ENCODE measurements at regions not wholly inside any gene's neighbourhood (a gene's known extent, or its start where the extent isn't known, plus 50 kb on each side); places are given as distances from the start of the nearest gene placed in this dataset.
A peak's percentile ranks its signal among the peaks of the same experiment; 100 is the strongest.

DNA sequence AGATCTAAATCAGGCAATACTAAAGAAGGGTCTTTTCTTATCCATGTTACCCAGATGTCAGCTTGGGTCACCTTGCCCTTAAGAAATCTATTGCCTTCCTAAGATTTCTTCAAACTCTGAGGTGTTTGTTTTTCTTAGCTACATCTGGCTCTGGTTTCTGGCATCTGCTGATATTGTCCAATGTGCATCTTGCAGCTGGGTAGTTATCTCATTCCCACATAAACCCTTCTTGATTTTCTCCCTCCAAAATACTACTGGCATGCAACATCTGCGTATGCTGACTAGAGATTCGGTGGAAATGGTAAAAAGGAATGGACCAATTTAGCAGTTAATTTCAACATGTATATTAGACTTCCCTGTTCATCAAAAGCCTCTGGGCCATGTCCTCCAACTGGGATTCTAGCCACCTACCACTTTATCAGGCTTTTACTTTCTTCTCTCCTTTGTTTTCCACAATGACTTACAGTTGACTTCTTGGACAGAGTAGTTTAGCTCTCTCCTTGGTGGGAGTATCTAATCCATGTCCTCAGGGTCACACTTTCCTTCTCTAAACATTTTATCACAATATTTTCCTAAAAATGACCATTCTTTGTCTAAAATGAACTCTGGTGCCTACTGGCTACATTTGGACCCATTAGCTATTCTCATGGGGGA lies 324.8 kb upstream of the FAR2 start:
- no peak overlapping the region for H3K9ac ChIP-seq (ENCODE audit: low read length)
- no peaks in the 10 kb centered on the region for H3K9me3 ChIP-seq (ENCODE audit: control insufficient read depth, insufficient read depth, low read depth, low read length)
- no peaks in the 10 kb centered on the region for H3K27me3 ChIP-seq (ENCODE audit: control insufficient read depth, insufficient read depth, low read length)
- H3K4me3 ChIP-seq (ENCODE audit: low read depth, low read length): no peak overlapping the region
- H3K36me3 ChIP-seq (ENCODE audit: control insufficient read depth, insufficient read depth, low read length): no peaks in the 10 kb centered on the region
- H3K4me1 ChIP-seq (ENCODE audit: control insufficient read depth, insufficient read depth, low read length): no peaks in the 10 kb centered on the region
- H3K27ac ChIP-seq (ENCODE audit: low read depth, low read length): no peak overlapping the region

DNA sequence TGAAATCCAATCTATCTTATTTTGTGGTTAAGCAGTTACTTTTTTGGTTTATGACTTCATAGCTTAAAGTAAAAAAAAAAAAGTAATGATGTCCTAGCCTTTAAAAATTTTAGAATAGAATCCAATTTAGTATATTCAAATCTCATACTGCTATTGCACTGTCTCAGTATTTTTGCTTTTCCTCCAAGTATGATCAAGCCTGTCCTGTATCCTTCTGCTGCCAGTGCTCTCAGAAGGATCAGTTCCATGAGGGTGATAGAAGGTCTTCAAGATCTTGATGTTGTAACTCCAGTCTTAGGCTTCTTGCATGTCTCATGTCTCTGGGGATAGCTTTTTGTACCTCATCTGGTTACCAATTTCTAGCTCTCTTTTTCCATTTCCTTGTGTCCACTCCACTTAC lies 324.2 kb upstream of the FAR2 start:
- peaks cover 1% of the 10 kb centered on the region; the same call in 1 of the 2 replicates for H3K9me3 ChIP-seq (ENCODE audit: control insufficient read depth, insufficient read depth, low read depth, low read length)
- no peak overlapping the region for H3K27ac ChIP-seq (ENCODE audit: low read depth, low read length)
- H3K9ac ChIP-seq (ENCODE audit: low read length): no peak overlapping the region
- H3K36me3 ChIP-seq (ENCODE audit: control insufficient read depth, insufficient read depth, low read length): no peaks in the 10 kb centered on the region
- no peak overlapping the region for H3K4me3 ChIP-seq (ENCODE audit: low read depth, low read length)
- peaks cover under 1% of the 10 kb centered on the region; the same call in 1 of the 2 replicates for H3K4me1 ChIP-seq (ENCODE audit: control insufficient read depth, insufficient read depth, low read length)
- no peaks in the 10 kb centered on the region for H3K27me3 ChIP-seq (ENCODE audit: control insufficient read depth, insufficient read depth, low read length)

DNA sequence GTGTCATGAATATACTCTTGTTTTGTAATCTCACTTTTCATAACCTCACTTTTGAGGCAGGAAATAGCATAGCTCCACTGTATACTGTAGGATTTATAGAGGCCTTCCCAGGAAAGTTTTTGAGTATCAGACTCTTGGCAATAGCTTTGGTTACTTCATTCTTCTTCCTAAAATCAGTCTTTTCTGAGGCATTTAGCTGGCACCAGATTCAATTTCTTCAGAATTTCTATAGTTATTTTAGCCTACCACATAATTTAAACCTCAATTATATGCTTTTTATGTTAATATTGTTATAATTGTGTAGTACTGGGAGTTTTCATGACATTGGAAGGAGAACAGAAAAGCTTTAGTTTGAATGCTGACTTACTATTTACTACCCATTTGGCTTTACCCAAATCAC lies 322.3 kb upstream of the FAR2 start:
- Histone ChIP-seq H3K27ac (ENCODE audit: low read depth, low read length) (no peak overlapping the region), H3K9ac (ENCODE audit: low read length) (no peak overlapping the region), H3K9me3 (ENCODE audit: control insufficient read depth, insufficient read depth, low read depth, low read length) (peaks cover 7% of the 10 kb centered on the region; the same call in 1 of the 2 replicates), H3K27me3 (ENCODE audit: control insufficient read depth, insufficient read depth, low read length) (no peaks in the 10 kb centered on the region), H3K36me3 (ENCODE audit: control insufficient read depth, insufficient read depth, low read length) (no peaks in the 10 kb centered on the region), H3K4me3 (ENCODE audit: low read depth, low read length) (no peak overlapping the region), H3K4me1 (ENCODE audit: control insufficient read depth, insufficient read depth, low read length) (peaks cover 5% of the 10 kb centered on the region; the same call in 1 of the 2 replicates)

DNA sequence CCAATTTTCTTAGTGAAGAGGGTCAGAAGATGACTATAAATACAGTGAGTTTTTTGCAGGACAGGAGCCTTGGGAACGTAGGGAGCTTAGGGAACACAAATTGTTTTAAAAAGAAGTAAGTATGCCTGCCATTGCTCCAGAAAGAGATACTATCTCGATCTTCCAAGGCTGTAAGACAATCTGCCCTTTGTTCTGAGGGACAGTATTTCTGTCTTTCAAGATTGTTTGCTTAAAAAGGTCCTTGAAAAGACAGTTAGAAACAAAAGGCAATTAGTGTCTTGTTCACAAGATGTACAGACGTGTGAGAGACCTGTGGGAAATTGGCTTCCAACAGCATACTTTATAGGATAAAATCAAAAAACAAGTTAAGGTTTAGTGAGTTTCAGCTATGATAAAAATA lies 321.2 kb upstream of the FAR2 start:
- H3K27ac ChIP-seq (ENCODE audit: low read depth, low read length): no peak overlapping the region
- no peak overlapping the region for H3K4me3 ChIP-seq (ENCODE audit: low read depth, low read length)
- H3K36me3 ChIP-seq (ENCODE audit: control insufficient read depth, insufficient read depth, low read length): no peaks in the 10 kb centered on the region
- no peak overlapping the region for H3K9ac ChIP-seq (ENCODE audit: low read length)
- H3K27me3 ChIP-seq (ENCODE audit: control insufficient read depth, insufficient read depth, low read length): no peaks in the 10 kb centered on the region
- H3K9me3 ChIP-seq (ENCODE audit: control insufficient read depth, insufficient read depth, low read depth, low read length): peaks cover 7% of the 10 kb centered on the region; the same call in 1 of the 2 replicates
- peaks cover 5% of the 10 kb centered on the region; the same call in 1 of the 2 replicates for H3K4me1 ChIP-seq (ENCODE audit: control insufficient read depth, insufficient read depth, low read length)

DNA sequence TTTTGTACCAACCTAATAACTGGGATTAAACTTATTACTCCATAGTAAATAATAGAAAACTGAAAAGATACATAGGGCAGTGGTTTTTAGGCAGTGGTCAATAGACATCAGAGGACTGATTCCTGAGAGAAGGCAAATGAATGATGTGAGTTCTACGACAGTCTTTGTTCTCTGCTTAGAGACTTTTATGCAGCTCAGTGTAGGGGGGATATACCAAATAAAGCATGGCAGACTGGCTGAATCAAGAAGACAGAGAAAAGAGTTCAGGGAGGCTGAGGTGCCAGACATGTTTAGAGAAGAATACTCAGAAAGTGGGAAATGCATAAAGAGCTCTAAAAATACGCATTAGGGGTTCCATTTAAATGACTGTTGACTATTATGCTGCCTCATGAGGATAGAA lies 320.8 kb upstream of the FAR2 start:
- Histone ChIP-seq H3K36me3 (ENCODE audit: control insufficient read depth, insufficient read depth, low read length) (no peaks in the 10 kb centered on the region), H3K27ac (ENCODE audit: low read depth, low read length) (no peak overlapping the region), H3K4me3 (ENCODE audit: low read depth, low read length) (no peak overlapping the region), H3K9me3 (ENCODE audit: control insufficient read depth, insufficient read depth, low read depth, low read length) (peaks cover 7% of the 10 kb centered on the region; the same call in 1 of the 2 replicates), H3K9ac (ENCODE audit: low read length) (no peak overlapping the region), H3K4me1 (ENCODE audit: control insufficient read depth, insufficient read depth, low read length) (peaks cover 5% of the 10 kb centered on the region; the same call in 1 of the 2 replicates), H3K27me3 (ENCODE audit: control insufficient read depth, insufficient read depth, low read length) (no peaks in the 10 kb centered on the region)

GRCh38 chr12:28830491-28830890 lies 318.6 kb upstream of the FAR2 start:
- H3K36me3 ChIP-seq (ENCODE audit: control insufficient read depth, insufficient read depth, low read length): no peaks in the 10 kb centered on the region

GRCh38 chr12:28844718-28845117 lies 304.4 kb upstream of the FAR2 start:
- Histone ChIP-seq H3K27me3 (ENCODE audit: control insufficient read depth, insufficient read depth, low read length) (no peaks in the 10 kb centered on the region), H3K4me3 (ENCODE audit: low read depth, low read length) (no peak overlapping the region), H3K27ac (ENCODE audit: low read depth, low read length) (no peak overlapping the region), H3K36me3 (ENCODE audit: control insufficient read depth, insufficient read depth, low read length) (no peaks in the 10 kb centered on the region), H3K9ac (ENCODE audit: low read length) (no peak overlapping the region), H3K9me3 (ENCODE audit: control insufficient read depth, insufficient read depth, low read depth, low read length) (no peaks in the 10 kb centered on the region), H3K4me1 (ENCODE audit: control insufficient read depth, insufficient read depth, low read length) (no peaks in the 10 kb centered on the region)

More at GRCh38 chr12:28830491-28830890, 318.6 kb upstream of the FAR2 start:
- Histone ChIP-seq H3K27me3 (ENCODE audit: control insufficient read depth, insufficient read depth, low read length) (no peaks in the 10 kb centered on the region), H3K27ac (ENCODE audit: low read depth, low read length) (peak overlapping the region; percentile 41; the same call in 1 of the 2 replicates), H3K4me1 (ENCODE audit: control insufficient read depth, insufficient read depth, low read length) (peaks cover 5% of the 10 kb centered on the region; the same call in 1 of the 2 replicates), H3K9me3 (ENCODE audit: control insufficient read depth, insufficient read depth, low read depth, low read length) (peaks cover 7% of the 10 kb centered on the region; the same call in 1 of the 2 replicates), H3K9ac (ENCODE audit: low read length) (no peak overlapping the region), H3K4me3 (ENCODE audit: low read depth, low read length) (peak overlapping the region; percentile 33; the same call in 1 of the 2 replicates)

DNA sequence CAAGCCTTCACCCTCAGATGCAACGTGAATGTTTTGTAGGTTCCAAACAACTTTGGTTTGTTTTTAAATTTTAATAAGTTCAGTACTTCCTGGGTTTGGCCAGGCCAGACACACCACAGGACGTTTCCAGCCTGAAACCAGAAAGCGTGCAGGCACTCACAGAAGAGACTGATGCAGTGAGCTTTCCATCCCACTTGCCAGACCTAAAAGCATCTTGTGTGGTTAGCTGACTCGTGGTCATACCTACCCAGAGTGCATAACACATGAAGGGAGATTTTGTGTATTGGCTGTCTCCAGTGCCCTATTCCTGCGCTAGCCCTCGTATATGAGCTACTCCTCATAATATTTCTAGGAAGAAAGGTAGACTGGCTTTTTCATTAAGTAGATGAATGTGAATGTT lies 297.3 kb upstream of the FAR2 start:
- no peaks in the 10 kb centered on the region for H3K9me3 ChIP-seq (ENCODE audit: control insufficient read depth, insufficient read depth, low read depth, low read length)
- H3K4me3 ChIP-seq (ENCODE audit: low read depth, low read length): no peak overlapping the region
- no peaks in the 10 kb centered on the region for H3K4me1 ChIP-seq (ENCODE audit: control insufficient read depth, insufficient read depth, low read length)
- H3K9ac ChIP-seq (ENCODE audit: low read length): no peak overlapping the region
- no peak overlapping the region for H3K27ac ChIP-seq (ENCODE audit: low read depth, low read length)
- H3K27me3 ChIP-seq (ENCODE audit: control insufficient read depth, insufficient read depth, low read length): no peaks in the 10 kb centered on the region
- no peaks in the 10 kb centered on the region for H3K36me3 ChIP-seq (ENCODE audit: control insufficient read depth, insufficient read depth, low read length)

DNA sequence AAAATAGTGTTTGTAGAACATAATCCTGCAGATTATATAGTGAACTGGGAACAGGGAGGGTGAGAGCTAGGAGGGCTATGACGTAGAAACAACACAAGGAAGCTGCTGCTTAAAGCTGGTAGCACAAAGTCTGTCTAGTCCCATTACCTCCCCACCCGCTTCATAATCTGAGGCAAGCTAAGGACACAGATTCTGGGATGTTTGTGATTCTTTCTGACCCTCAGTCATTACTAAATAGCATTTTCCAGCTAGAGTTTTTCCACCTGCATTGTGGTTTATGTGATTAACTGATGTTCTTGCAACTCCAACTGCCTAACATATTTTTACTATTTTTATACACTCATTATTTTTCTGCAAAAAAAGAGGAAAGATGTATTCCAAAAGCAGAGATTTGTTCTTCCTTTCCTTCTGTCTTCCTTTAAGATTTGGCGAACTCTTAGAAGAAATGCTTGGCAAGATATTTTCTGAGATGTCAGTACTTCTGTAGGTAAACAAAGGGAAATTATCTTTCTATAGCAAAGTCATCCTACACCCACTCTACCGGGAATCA lies 293.2 kb upstream of the FAR2 start:
- H3K27me3 ChIP-seq (ENCODE audit: control insufficient read depth, insufficient read depth, low read length): no peaks in the 10 kb centered on the region
- H3K9ac ChIP-seq (ENCODE audit: low read length): no peak overlapping the region
- no peaks in the 10 kb centered on the region for H3K9me3 ChIP-seq (ENCODE audit: control insufficient read depth, insufficient read depth, low read depth, low read length)
- H3K4me3 ChIP-seq (ENCODE audit: low read depth, low read length): no peak overlapping the region
- H3K36me3 ChIP-seq (ENCODE audit: control insufficient read depth, insufficient read depth, low read length): no peaks in the 10 kb centered on the region
- no peak overlapping the region for H3K27ac ChIP-seq (ENCODE audit: low read depth, low read length)
- peaks cover 7% of the 10 kb centered on the region; the same call in 1 of the 2 replicates for H3K4me1 ChIP-seq (ENCODE audit: control insufficient read depth, insufficient read depth, low read length)

DNA sequence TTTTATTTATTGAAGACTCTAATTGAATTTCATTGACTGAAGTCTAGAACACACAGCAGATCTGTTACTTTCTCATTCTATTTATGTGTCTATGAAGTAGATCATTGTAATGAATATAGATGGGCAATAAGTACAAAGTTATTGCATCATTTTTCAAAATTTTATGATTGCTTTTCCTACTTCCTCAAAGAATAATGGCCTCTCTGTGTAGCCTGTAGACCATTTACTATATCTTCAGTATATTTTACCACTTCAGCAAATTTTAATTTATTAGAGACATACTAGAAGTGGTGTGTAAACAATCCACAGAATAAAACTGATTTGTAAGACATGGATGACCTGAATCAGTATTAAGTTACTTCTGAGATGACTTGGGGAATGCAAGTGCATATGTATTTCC lies 291.7 kb upstream of the FAR2 start:
- no peak overlapping the region for H3K9ac ChIP-seq (ENCODE audit: low read length)

GRCh38 chr12:28859551-28859950 lies 289.5 kb upstream of the FAR2 start:
- H3K9ac ChIP-seq (ENCODE audit: low read length): no peak overlapping the region
- H3K36me3 ChIP-seq (ENCODE audit: control insufficient read depth, insufficient read depth, low read length): no peaks in the 10 kb centered on the region
- peaks cover 7% of the 10 kb centered on the region; the same call in 1 of the 2 replicates for H3K4me1 ChIP-seq (ENCODE audit: control insufficient read depth, insufficient read depth, low read length)
- no peaks in the 10 kb centered on the region for H3K9me3 ChIP-seq (ENCODE audit: control insufficient read depth, insufficient read depth, low read depth, low read length)
- H3K4me3 ChIP-seq (ENCODE audit: low read depth, low read length): no peak overlapping the region
- no peaks in the 10 kb centered on the region for H3K27me3 ChIP-seq (ENCODE audit: control insufficient read depth, insufficient read depth, low read length)
- no peak overlapping the region for H3K27ac ChIP-seq (ENCODE audit: low read depth, low read length)

More for the DNA sequence above, 291.7 kb upstream of the FAR2 start:
- H3K36me3 ChIP-seq (ENCODE audit: control insufficient read depth, insufficient read depth, low read length): no peaks in the 10 kb centered on the region
- no peaks in the 10 kb centered on the region for H3K9me3 ChIP-seq (ENCODE audit: control insufficient read depth, insufficient read depth, low read depth, low read length)
- H3K4me3 ChIP-seq (ENCODE audit: low read depth, low read length): no peak overlapping the region
- no peaks in the 10 kb centered on the region for H3K27me3 ChIP-seq (ENCODE audit: control insufficient read depth, insufficient read depth, low read length)
- peaks cover 7% of the 10 kb centered on the region; the same call in 1 of the 2 replicates for H3K4me1 ChIP-seq (ENCODE audit: control insufficient read depth, insufficient read depth, low read length)
- no peak overlapping the region for H3K27ac ChIP-seq (ENCODE audit: low read depth, low read length)
